Fibroblast of skin of scalp (primary cell): ENCODE measurements at regions not wholly inside any gene's neighbourhood (a gene's known extent, or its start where the extent isn't known, plus 50 kb on each side); places are given as distances from the start of the nearest gene placed in this dataset.

ENCODE experiments used
- DNase-seq: peaks from one replicate; pipeline ENCODE4 v3.0.0-alpha.2; 2013

DNA sequence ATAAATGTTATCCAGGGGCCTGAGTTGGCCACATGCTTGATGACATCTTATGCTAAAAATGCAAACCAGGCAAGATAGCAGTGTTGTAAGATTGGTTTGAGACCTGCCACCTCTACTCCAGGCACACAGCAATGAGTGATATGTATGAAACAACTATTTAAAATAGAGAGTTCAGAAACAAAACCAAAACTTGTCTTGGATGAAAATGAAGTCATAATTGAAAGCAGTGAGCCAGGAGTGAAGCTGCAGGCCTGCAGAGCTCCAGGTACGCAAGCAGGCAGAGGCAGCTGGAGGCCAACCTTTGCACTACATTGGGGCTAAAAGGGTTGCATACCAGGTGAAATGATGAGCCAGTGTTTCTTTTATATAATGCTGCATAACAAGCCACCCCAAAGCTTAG lies 89.2 kb upstream of the SPATS2L start:
- DNase-seq = no peak

DNA sequence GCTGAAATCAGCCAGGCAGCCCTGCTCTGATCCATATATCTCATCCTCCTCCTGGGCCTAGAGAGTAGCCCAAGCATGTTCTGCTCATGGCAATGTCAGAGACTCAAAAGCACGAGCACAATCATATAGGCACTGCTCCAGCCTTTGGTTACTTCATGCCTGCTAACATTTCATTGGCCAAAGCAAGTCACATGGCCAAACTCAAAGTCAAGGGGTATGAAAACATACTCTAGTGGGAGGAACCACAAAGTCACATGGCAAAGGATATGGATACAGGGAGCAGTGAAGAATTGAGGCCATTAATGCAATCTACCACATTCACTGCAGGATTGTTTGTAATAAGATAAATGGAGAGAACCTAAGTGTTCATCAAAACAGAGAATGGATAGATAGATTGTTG lies 87.8 kb upstream of the SPATS2L start:
- DNase-seq = no peak

DNA sequence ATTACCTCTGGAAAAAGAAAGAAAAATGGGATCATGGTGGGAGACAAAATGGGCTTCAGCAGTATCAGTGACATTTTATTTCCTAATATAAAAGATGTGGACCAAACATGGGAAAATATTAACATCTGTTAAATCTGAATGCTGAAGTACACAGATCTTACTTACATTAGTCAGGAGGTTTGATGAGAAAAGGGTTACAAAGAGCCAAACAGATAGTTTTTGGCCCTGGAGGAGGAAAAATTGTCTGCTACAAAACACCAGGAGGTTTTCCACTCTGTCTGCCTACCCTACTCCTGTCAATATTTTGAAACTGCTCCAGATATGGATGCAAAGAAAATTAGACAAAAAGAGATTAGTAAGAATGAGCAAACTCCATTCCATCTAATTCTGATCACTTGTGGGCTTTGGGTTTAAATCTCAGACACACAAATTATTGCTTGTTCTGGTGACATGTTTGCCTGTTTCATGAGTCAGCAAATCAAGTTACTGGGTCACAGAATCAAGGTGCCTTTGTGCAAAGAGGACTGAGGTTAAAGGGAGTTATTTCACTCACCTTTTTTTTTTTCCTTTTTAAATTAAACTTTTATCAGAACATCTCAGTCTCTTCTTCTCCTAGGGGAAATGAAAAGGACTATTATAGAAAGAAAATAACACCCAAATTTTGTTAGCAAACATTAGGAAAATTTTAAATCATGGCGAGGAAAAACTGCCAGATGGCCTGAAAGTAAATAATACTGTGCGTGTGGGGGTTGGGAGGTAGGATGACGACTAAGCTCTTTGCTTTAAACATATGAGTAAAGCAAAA lies 87.0 kb upstream of the SPATS2L start:
- DNase-seq = no peak

DNA sequence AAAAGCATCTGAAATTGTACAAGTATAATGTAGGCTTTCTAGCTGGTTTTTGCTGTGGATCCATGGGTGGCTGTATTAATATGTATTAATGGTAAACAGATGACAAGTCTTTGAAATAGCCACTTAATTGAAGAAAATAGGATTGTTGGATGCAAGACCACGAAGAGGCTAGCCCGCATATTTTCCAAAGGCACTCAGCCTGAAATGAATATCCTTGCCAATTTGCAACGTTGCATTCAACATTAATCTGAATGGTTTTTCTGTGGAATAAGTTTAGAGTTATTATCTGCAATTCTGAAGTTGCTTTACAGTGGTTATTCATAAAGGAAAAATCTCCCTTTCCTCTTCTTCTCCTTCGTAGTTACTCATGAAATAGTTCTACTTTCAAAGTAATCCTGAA lies 86.2 kb upstream of the SPATS2L start:
- peak; percentile 23 for DNase-seq

DNA sequence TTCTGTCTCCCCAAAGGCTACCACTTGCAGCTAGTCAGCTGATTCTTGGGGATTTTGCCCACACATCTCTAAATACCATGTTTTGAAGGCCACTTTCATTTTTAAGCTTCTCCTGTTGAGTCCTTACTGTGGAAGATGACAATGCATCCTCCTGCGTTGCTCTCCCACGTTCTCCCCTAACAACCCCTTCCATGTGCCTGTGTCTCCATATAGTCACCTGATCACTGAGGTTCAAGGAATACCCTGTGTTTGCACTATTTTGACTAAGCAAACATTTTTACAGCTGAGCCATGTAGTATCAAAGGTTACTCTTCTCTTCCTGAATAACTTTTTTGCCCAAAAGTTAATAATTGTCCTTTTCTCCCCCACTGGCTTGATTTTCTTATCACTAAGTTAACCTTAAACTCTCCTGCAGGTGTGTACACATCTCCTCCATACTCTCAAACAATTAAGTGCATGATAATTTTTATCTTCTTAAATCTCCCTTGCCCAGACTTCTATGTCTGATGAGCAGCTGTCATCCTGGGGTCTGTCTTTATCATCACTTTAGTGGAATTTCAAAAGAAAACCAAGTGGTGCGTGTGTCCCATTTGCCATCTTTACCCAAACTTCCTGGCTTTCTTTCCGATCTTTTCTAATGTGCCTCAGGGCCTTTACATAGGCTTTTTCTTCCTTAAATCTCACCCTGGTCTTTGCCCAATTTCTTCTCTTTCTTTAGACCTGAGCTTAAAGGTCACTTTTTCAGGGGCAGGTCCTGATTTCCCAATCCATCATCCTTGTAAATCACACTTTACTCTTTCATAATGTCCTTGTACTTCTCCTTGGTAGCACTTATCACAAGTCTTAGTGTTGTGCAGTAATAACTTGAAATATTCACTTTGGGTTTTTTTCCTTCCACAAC lies 85.2 kb upstream of the SPATS2L start:
- no peak for DNase-seq

DNA sequence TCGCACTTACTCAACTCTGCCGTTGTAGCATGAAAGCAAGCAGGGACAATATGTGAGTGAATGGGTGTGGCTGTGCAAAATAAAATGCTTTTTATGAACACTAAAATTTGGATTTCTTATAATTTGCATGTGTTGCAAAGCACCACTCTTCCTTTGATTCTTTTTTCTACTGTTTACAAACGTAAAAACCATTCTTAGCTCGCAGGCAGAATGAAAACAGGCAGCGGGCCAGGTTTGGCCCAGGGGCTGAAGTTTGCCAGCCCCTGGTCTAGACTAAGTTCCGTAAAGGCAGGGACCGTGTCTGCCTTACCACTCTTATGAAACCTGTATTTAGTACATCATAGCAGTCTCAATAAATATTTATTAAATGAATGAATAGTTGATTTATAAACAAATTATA lies 83.7 kb upstream of the SPATS2L start:
- DNase-seq = no peak

DNA sequence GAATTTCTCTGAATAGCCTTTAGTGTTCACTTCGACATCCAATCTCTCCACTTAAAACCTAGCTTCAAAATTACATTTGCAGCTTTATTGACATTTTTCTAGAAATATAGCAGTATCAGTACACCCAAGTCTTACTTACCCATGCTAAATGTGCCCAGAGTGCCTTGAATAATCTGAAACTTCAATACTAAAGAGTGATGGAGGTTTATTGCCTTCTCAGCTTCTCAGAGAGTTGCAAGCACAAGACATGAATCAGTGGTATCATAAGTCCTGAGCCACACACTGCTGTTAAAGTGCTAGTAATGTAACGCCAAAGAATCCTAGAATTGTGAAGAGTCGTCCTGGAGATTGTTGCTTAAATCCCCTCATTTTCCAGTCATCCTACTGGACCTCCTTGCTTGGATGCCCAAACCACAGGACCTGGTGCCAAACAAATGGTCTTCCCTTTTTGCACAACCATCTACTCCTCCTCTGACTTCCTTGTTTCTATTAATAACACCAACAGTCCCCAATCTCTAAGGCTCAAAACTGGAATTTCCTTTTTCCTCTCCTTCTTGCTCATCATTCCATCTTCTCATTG lies 83.2 kb upstream of the SPATS2L start:
- DNase-seq = peak; percentile 11

DNA sequence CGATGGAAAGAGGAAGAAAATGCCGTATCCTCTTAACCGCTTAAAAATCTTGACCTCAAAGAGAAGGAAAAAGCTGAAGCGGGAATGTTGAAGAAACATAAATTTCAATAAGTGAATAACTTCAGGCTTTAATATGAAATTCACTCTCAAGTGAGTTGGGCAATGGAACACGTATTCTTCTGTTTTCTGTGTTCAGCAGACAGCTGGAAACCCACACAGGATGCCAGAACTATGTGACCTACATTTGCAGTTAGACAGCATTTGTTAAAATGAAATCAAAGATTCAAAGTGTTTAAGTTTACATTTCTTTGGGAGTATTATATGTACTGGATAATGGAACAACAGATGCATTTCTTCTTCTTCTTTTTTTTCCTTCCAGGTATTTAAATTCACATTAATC lies 80.5 kb upstream of the SPATS2L start:
- peak; percentile 6 for DNase-seq

DNA sequence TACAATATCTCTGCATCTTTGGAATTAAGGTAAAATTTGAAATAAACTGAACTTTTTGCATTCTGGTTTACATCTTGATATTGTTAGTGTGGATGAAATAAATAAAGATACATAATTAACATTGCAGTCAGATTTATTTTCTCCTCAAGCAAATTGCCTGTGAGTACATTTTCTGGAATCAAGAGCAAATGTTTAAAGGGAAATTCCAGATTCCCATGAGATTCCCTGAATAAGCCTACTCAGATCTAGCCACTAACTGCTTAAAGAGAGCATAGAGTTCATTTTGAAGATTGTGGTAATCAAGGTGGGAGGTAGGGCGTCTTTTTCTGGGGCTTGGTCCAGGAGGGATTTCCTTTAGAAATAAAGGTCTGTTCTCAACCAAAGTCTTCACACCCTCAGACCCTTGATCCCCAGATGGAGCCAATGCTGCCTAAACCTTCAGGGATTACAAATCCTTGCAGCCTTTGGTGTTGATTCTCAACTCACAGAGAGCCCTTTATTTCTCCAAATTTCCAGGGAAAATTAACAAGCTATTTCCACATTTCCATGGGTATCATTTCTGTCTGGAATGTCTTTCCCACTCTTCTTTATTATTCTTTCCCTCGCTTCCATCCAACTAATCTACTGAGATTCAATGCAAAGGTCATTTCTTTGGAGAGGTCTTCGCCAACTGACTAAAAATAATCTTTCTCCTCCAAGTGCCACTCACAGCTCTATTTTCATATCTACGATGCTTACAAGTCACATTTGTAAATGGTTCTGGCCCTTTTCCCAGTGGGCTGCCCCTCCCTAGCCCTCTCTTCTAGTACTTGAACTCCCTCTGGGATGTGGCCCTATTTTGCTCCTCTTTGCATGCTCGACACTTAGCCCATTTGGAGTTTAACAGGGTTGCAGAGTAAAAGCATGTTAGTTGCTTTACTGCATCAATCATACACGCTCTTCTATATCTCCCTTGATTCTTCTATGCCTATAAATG lies 79.8 kb upstream of the SPATS2L start:
- DNase-seq = no peak

DNA sequence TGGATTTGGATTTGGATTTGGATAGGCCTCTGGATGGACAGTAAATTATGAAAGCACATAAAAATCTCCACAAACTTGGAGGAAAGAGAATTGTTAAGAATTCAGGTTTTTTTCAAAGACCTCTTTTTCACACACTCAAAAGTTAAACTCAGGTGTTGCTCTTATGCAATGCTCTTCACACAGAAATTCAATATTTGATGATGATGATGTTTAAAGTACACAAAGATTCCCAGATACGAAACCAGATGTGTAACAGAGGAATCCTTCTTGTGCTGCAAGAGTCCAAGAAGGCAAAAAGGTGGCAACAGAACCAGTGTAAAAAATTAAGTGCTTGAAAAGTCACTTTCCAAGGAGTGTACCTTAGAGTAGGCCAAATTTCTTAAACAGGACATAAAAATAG lies 75.8 kb upstream of the SPATS2L start:
- no peak for DNase-seq

DNA sequence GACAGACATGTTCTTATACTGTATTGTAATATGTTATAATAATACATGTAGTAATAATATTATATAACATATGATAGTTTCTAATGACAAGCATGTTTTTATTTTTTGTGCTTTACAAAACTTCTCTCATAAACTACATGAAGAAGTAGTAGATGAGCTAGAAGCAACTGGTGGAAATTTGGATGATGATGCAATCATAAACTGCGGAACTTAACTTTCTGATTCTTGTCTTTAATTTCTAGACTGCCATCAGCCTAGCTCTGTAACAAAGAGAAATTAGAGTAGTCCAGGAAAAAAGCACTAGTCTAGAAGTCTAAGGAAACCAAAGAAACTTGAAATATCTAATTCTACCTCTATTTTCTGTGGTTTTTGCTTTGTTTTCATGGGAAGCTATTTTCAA lies 71.0 kb upstream of the SPATS2L start:
- no peak for DNase-seq

DNA sequence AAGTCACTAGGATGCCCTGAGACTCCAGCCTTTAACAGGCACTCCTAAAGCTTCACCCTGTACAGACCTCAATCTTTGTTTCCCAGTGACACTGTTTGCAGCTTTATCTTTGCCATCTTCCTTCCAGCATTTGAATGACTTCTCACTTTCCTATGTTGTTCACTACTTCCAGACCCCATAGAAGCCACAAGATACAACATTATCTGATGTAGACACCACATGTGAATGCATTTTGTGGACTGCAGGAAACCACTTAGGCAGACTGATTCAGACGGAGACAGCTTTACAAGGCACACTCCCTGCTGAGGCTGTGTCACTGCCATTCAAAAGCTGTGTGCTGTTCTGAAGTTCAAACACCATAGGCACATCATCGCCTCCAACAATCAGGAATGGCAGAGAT lies 67.3 kb upstream of the SPATS2L start:
- peak; percentile 37 for DNase-seq

DNA sequence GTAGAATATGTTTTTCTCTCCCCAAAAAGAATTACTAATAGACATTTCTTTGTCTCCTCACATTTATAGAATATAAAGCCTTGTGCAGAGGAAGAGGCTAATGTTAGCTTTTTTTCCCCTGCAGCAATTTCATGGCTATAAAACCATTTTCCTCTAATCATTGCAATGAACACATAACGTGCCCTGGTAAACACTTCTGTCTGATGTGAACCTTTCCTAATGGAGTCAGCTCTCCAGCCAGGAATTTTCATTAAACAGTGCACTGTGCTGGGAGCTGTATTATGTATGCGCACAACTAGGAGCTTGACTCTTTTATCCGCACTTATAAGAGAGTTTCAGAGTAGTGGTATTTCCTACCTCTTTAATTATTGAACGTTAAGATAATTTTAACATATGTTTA lies 63.9 kb upstream of the SPATS2L start:
- DNase-seq = no peak

DNA sequence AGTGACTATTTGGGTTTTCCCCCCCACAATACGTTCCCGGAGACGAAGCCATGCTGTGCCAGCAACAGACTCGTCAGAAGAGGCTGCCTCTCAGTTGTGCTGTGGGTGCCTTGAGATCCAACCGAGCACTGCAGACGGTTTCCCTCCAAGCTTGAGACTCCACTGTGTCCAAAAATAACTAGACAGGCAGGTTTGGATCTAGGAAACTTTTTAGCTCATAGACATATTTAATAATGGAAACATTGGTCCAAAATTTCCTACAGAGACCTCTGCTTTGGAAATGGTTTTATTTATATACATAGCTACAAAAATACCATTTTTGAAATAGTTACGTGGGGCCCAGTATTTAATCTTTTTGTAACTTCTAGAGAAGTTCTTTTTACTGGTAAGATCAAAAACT lies 63.1 kb upstream of the SPATS2L start:
- DNase-seq = no peak

DNA sequence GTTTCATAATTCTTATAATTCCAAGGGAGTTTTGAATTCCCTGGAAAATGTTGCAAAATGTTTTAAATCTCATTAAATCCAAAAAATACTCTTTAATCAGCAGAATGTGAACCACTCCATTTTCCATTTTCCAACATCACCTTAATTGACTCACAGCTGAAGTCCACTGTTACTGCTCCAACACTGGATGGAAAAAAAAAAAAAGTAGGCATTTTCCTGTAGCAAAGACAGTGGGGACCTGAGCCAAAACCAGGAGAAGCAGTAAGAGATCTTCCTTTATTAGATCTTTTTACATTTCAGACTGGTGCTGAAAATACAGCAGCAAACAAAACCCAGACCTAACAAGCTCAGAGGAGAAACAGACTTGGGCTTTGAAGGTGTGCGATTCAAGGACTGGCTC lies 62.4 kb upstream of the SPATS2L start:
- DNase-seq = no peak

DNA sequence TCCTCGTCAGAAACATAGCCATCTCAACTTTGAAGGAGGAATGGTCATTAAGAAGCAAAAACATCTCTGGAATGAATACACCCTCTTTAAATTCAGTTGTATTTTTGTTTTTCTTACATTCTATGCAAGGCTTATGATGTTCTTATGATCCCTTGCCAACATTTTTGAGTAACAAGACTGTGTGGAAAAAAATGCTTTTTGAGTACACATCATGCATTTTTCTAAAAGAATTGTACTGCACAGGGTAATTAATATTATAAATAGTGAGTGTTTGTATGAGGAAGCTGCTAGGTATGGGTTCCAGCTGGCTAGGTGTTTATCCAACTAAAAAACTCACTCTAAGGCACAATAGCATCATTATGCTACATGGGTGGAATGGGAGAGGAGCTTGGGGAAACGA lies 59.0 kb upstream of the SPATS2L start:
- peak; percentile 82 for DNase-seq

DNA sequence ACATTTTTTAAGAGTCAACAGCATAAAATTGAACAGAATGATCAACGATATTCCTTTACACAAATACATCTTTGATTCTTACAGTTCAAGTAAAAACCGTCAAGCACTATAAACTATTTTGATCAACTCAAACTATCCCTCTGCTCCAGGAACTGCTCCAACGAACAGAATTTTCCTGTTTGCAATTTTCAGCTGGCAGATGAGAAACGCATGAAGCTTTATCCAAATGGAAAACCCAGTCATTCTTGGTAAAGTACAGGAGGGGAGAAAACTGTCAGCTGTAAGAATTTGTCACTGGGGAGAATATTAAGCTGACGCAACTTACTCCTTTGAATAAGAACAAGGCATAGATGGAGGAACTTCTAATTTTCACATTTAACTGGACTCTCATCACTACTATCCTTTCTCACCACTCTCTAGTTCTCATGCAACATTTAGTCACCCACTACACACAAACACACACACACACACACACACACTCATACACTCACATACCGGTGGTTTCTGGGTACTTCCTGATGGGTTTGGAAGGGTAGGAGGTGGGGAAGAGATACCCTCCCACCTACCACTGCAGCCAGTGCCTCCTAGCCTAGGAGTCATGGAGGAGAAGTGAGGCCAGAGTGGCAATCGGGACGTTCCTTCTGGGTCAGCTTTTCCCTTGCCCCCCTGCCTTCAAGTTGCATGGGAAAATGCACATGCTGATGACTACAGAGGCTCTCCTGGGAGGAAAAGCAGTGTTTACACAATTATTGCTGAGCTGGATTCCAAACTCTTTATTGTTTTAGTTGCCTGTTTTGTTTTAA lies 54.0 kb upstream of the SPATS2L start:
- peak; percentile 94 for DNase-seq

DNA sequence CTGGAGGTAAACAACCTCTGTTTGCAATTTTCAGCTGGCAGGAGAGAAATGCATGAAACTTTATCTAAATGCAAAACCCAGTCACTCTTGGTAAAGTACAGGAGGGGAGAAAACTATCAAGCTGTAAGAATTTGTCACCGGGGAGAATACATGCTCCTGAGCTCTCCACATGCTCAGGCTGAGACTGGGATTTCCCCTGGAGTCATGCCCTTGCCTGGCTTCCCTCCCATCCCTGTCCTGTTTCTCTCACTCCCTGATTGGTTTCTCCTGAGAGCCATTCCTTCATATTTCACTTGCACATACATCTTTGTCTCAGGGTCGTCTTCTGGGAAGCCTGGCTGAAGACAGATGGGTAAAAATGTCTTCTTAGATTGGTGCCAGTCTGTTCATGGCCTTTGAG lies 52.9 kb upstream of the SPATS2L start:
- peak; percentile 57 for DNase-seq

DNA sequence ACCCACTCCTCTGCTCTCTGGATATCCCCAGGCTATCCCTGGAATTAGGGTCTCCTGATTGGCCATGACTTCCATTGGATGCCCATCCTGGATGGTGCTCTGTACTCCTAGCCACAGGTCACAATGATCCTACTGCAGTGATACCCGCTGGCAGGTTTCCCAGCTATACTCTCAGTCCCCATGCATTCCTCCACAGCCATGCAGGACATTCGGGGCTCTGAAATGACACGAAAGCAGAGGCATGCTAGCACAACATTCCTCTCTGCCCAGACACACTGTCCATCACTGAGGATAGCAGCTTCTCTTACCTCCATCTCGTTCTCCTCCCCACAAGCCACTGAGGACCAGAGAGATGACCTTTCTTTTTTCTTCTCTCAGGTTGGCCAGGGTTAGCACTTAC lies 51.7 kb upstream of the SPATS2L start:
- peak; percentile 40 for DNase-seq

DNA sequence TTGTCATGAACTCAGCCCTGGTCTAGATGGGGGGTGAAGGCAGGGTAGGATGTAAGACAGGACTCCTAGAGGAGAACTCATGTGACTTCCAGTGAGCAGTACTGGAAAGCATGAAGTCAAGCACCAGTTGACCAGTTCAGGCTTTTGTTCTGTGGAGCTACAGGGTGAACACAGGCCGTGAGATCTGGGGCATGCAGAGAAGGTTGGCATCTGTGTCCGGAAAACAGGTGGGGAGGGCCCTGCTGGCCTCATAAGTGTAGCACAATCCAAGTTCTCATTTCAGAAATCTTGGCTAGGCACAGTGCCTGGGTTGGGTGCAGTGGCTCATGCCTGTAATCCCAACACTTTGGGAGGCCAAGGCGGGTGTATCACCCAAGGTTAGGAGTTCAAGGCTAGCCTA lies 50.9 kb upstream of the SPATS2L start:
- DNase-seq = no peak
